ENCODE measurements at regions not wholly inside any gene's neighbourhood (a gene's known extent, or its start where the extent isn't known, plus 50 kb on each side); places are given as distances from the start of the nearest gene placed in this dataset.

DNA sequence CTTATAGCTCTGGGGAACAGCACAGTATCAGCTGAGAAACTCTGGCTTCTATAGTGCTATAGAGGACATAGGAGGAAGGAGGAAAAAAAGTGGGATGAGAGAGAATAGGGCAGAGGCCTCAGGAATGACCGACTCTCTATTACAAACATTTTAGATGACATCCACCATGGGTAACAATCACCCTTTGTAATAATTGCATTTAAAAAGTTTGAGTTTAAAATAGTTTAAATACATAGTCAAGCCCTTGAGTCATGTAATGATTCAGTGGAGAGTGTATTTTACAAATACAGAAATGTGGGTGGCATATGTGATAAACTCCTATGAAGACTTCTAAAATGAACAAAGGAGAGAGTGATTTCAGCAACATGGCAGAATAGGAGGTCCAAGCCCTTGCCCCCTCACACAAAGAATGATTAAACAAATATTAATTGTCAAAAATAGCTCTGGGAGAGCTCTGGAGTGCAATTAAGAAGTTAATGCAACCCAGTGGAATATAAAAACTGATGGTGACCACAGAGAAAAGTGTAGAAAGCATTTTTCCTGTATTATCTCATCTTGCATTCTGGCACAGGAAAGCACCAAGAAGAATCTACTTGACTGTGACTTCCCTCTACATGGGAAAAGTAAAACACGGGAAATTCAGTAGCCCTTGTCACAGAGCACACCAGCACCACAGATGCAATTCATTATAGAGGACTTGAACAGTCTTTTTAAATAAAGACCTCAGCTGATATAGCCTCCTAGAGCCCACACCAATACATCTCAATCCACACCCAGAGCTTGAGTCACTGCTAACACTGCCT is 569.0 kb upstream of the SORCS1 start:
- no peak for ATAC-seq (ENCODE audit: low FRiP score)
- Histone ChIP-seq H3K4me3 (ENCODE audit: low read length in 2 of 2) (no peak overlapping the region), H3K9me3 (ENCODE audit: control insufficient read depth, low read length) (peaks cover 2% of the 10 kb centered on the region), H3K27ac (ENCODE audit: low read depth in 1 of 2, low read length in 2 of 2) (no peak overlapping the region), H3K36me3 (ENCODE audit: control insufficient read depth in 1 of 2, insufficient read depth in 2 of 2, low read length in 1 of 2) (no peaks in the 10 kb centered on the region), H3K4me1 (ENCODE audit: control insufficient read depth in 1 of 2, insufficient read depth in 2 of 2, low read length in 2 of 2) (no peaks in the 10 kb centered on the region), H3K27me3 (ENCODE audit: control insufficient read depth in 1 of 2, insufficient read depth in 2 of 2, low read length in 1 of 2) (no peaks in the 10 kb centered on the region)
- intact Hi-C loops (cut with DNase I): no loop called here
- WGBS, 2 donors: 46 to 85% methylated on average over 2 of the region's 2 CpGs
- no peak for DNase-seq

GRCh38 chr10:107732045-107732444 is 567.5 kb upstream of the SORCS1 start:
- no peaks in the 10 kb centered on the region for H3K4me1 ChIP-seq (ENCODE audit: control insufficient read depth in 1 of 2, insufficient read depth in 2 of 2, low read length in 2 of 2)
- H3K9me3 ChIP-seq (ENCODE audit: control insufficient read depth, low read length): peaks cover 2% of the 10 kb centered on the region
- DNase-seq (no peak), ATAC-seq (ENCODE audit: low FRiP score) (peak; percentile 19)
- no peaks in the 10 kb centered on the region for H3K27me3 ChIP-seq (ENCODE audit: control insufficient read depth in 1 of 2, insufficient read depth in 2 of 2, low read length in 1 of 2)
- intact Hi-C loops (cut with DNase I): no loop called here
- H3K27ac ChIP-seq (ENCODE audit: low read depth in 1 of 2, low read length in 2 of 2): no peak overlapping the region
- H3K4me3 ChIP-seq (ENCODE audit: low read length in 2 of 2): no peak overlapping the region
- no peaks in the 10 kb centered on the region for H3K36me3 ChIP-seq (ENCODE audit: control insufficient read depth in 1 of 2, insufficient read depth in 2 of 2, low read length in 1 of 2)
- 89 to 94% methylated on average over 7 of the region's 7 CpGs for WGBS, 2 donors

GRCh38 chr10:107728807-107729206 is 564.3 kb upstream of the SORCS1 start:
- Histone ChIP-seq H3K9me3 (ENCODE audit: control insufficient read depth, low read length) (peaks cover 2% of the 10 kb centered on the region), H3K27me3 (ENCODE audit: control insufficient read depth in 1 of 2, insufficient read depth in 2 of 2, low read length in 1 of 2) (no peaks in the 10 kb centered on the region), H3K36me3 (ENCODE audit: control insufficient read depth in 1 of 2, insufficient read depth in 2 of 2, low read length in 1 of 2) (no peaks in the 10 kb centered on the region), H3K27ac (ENCODE audit: low read depth in 1 of 2, low read length in 2 of 2) (no peak overlapping the region), H3K4me3 (ENCODE audit: low read length in 2 of 2) (no peak overlapping the region), H3K4me1 (ENCODE audit: control insufficient read depth in 1 of 2, insufficient read depth in 2 of 2, low read length in 2 of 2) (no peaks in the 10 kb centered on the region)
- DNase-seq (no peak), ATAC-seq (ENCODE audit: low FRiP score) (no peak)
- intact Hi-C loops (cut with DNase I): no loop called here
- WGBS, 2 donors: 64 to 72% methylated on average over 5 of the region's 5 CpGs

DNA sequence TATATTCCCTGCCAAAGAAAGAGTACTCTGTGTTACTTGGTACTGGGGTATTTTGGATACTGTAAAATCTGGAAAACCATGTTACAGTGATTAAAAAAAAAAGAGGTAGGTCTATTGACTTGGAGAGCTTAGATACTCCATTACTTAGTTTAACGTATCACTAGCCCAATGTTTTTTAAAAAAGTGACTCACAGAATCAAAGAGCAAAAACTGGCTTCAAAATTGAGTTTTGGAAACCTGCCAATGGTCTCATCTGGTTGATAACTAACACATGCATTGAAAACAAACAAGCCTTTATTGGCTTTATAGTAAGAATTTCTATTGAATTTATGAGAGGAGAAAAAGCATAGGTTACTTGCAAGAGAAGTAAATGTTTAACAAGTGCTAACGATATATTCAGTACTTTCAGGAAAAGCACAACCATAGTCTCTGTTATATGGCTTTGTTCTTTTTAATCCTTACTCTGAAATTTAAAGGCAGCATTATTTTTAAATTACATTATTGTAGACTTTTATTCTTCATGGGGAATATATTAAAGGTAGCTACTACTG is 563.3 kb upstream of the SORCS1 start:
- Histone ChIP-seq H3K36me3 (ENCODE audit: control insufficient read depth in 1 of 2, insufficient read depth in 2 of 2, low read length in 1 of 2) (no peaks in the 10 kb centered on the region), H3K9me3 (ENCODE audit: control insufficient read depth, low read length) (peaks cover 2% of the 10 kb centered on the region), H3K4me3 (ENCODE audit: low read length in 2 of 2) (no peak overlapping the region), H3K27ac (ENCODE audit: low read depth in 1 of 2, low read length in 2 of 2) (no peak overlapping the region), H3K4me1 (ENCODE audit: control insufficient read depth in 1 of 2, insufficient read depth in 2 of 2, low read length in 2 of 2) (no peaks in the 10 kb centered on the region), H3K27me3 (ENCODE audit: control insufficient read depth in 1 of 2, insufficient read depth in 2 of 2, low read length in 1 of 2) (no peaks in the 10 kb centered on the region)
- DNase-seq: no peak
- WGBS, 2 donors: 67 to 80% methylated on average over 2 of the region's 2 CpGs
- no peak for ATAC-seq (ENCODE audit: low FRiP score)
- intact Hi-C loops (cut with DNase I): no loop called here

- Histone ChIP-seq H3K4me3 (ENCODE audit: low read length in 2 of 2) (no peak overlapping the region), H3K36me3 (ENCODE audit: control insufficient read depth in 1 of 2, insufficient read depth in 2 of 2, low read length in 1 of 2) (no peaks in the 10 kb centered on the region), H3K9me3 (ENCODE audit: control insufficient read depth, low read length) (no peaks in the 10 kb centered on the region), H3K27ac (ENCODE audit: low read depth in 1 of 2, low read length in 2 of 2) (no peak overlapping the region), H3K4me1 (ENCODE audit: control insufficient read depth in 1 of 2, insufficient read depth in 2 of 2, low read length in 2 of 2) (no peaks in the 10 kb centered on the region), H3K27me3 (ENCODE audit: control insufficient read depth in 1 of 2, insufficient read depth in 2 of 2, low read length in 1 of 2) (no peaks in the 10 kb centered on the region)
- no peak for DNase-seq
- intact Hi-C loops (cut with DNase I): no loop called here
- 39 to 46% methylated on average over 4 of the region's 4 CpGs for WGBS, 2 donors
- ATAC-seq (ENCODE audit: low FRiP score): no peak
These were observed 554.4 kb upstream of the SORCS1 start for GRCh38 chr10:107718864-107719263.

DNA sequence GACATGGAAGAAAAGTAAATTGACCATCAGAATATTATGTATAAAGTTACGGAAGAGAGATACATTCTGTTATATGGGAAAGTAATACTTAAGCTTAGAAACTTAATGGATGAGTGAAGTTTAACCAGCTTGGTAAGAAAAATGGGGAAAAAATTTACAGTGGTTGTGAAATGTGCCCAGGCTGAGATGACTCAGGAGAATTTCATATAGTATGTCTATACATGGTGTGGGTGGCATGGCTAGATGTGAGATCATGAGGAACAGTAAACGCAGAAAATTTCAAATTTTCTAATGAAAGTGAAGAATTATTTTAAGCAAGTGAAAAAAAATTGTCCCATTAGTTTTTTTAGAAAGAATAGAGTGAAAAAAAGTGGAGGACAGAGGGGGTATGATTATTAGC is 552.5 kb upstream of the SORCS1 start:
- DNase-seq: no peak
- no peak overlapping the region for H3K4me3 ChIP-seq (ENCODE audit: low read length in 2 of 2)
- no peak overlapping the region for H3K27ac ChIP-seq (ENCODE audit: low read depth in 1 of 2, low read length in 2 of 2)
- no peaks in the 10 kb centered on the region for H3K4me1 ChIP-seq (ENCODE audit: control insufficient read depth in 1 of 2, insufficient read depth in 2 of 2, low read length in 2 of 2)
- H3K36me3 ChIP-seq (ENCODE audit: control insufficient read depth in 1 of 2, insufficient read depth in 2 of 2, low read length in 1 of 2): no peaks in the 10 kb centered on the region
- no peaks in the 10 kb centered on the region for H3K9me3 ChIP-seq (ENCODE audit: control insufficient read depth, low read length)
- no peaks in the 10 kb centered on the region for H3K27me3 ChIP-seq (ENCODE audit: control insufficient read depth in 1 of 2, insufficient read depth in 2 of 2, low read length in 1 of 2)
- intact Hi-C loops (cut with DNase I): no loop called here
- 88% methylated on average over 2 of the region's 2 CpGs for WGBS, 2 donors
- no peak for ATAC-seq (ENCODE audit: low FRiP score)

- no peaks in the 10 kb centered on the region for H3K27me3 ChIP-seq (ENCODE audit: control insufficient read depth in 1 of 2, insufficient read depth in 2 of 2, low read length in 1 of 2)
- H3K27ac ChIP-seq (ENCODE audit: low read depth in 1 of 2, low read length in 2 of 2): no peak overlapping the region
- no peaks in the 10 kb centered on the region for H3K36me3 ChIP-seq (ENCODE audit: control insufficient read depth in 1 of 2, insufficient read depth in 2 of 2, low read length in 1 of 2)
- H3K9me3 ChIP-seq (ENCODE audit: control insufficient read depth, low read length): no peaks in the 10 kb centered on the region
- DNase-seq (no peak), ATAC-seq (ENCODE audit: low FRiP score) (no peak)
- intact Hi-C loops (cut with DNase I): no loop called here
- no peaks in the 10 kb centered on the region for H3K4me1 ChIP-seq (ENCODE audit: control insufficient read depth in 1 of 2, insufficient read depth in 2 of 2, low read length in 2 of 2)
- WGBS, 2 donors: 81 to 88% methylated on average over 3 of the region's 3 CpGs
- no peak overlapping the region for H3K4me3 ChIP-seq (ENCODE audit: low read length in 2 of 2)
These were observed 551.1 kb upstream of the SORCS1 start for GRCh38 chr10:107715565-107715964.

GRCh38 chr10:107708981-107709380 is 544.5 kb upstream of the SORCS1 start:
- H3K36me3 ChIP-seq (ENCODE audit: control insufficient read depth in 1 of 2, insufficient read depth in 2 of 2, low read length in 1 of 2): no peaks in the 10 kb centered on the region
- peaks cover 0 to 1% of the 10 kb centered on the region in 2 donors for H3K27me3 ChIP-seq (ENCODE audit: control insufficient read depth in 1 of 2, insufficient read depth in 2 of 2, low read length in 1 of 2)
- no peaks in the 10 kb centered on the region for H3K4me1 ChIP-seq (ENCODE audit: control insufficient read depth in 1 of 2, insufficient read depth in 2 of 2, low read length in 2 of 2)
- ATAC-seq (ENCODE audit: low FRiP score): no peak
- H3K27ac ChIP-seq (ENCODE audit: low read depth in 1 of 2, low read length in 2 of 2): no peak overlapping the region
- no peaks in the 10 kb centered on the region for H3K9me3 ChIP-seq (ENCODE audit: control insufficient read depth, low read length)
- no peak for DNase-seq
- intact Hi-C loops (cut with DNase I): no loop called here
- WGBS, 2 donors: 84 to 88% methylated on average over 1 of the region's 1 CpG
- H3K4me3 ChIP-seq (ENCODE audit: low read length in 2 of 2): no peak overlapping the region

DNA sequence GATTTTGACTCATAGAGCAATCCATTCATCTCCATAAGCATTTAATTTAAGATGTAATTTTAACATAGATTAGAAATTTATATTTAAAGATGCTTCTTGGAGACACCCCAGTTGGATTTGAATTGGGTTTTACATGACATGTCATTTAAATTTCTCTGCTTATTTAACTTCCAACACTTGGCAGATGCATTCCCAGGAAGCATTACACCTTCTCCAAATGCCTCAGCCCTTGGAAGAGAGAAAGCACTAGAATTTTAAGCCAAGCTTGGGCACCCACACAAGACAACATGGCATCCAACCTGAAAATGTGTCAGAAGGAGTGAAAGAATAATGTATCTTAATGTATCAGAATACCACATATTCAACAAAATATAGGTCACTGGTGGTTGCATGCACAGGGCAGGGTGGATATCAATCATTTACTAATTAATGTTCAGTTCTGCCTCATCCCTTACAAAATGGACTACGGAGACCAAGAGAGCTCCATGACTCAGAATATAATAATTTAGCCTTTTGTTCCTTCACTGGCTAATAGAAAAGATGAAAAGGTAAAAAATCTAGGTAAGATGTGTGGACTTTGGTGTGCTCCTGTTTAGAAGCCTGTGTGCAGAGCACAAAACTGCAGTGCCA is 541.7 kb upstream of the SORCS1 start:
- DNase-seq (no peak), ATAC-seq (ENCODE audit: low FRiP score) (no peak)
- no peak overlapping the region for H3K4me3 ChIP-seq (ENCODE audit: low read length in 2 of 2)
- no peaks in the 10 kb centered on the region for H3K36me3 ChIP-seq (ENCODE audit: control insufficient read depth in 1 of 2, insufficient read depth in 2 of 2, low read length in 1 of 2)
- intact Hi-C loops (cut with DNase I): no loop called here
- H3K27me3 ChIP-seq (ENCODE audit: control insufficient read depth in 1 of 2, insufficient read depth in 2 of 2, low read length in 1 of 2): peaks cover 0 to 1% of the 10 kb centered on the region in 2 donors
- no peak overlapping the region for H3K27ac ChIP-seq (ENCODE audit: low read depth in 1 of 2, low read length in 2 of 2)
- no peaks in the 10 kb centered on the region for H3K4me1 ChIP-seq (ENCODE audit: control insufficient read depth in 1 of 2, insufficient read depth in 2 of 2, low read length in 2 of 2)
- 87 to 97% methylated on average over 1 of the region's 1 CpG for WGBS, 2 donors
- H3K9me3 ChIP-seq (ENCODE audit: control insufficient read depth, low read length): no peaks in the 10 kb centered on the region
